AG04450 (cell line): ENCODE measurements at regions not wholly inside any gene's neighbourhood (a gene's known extent, or its start where the extent isn't known, plus 50 kb on each side); places are given as distances from the start of the nearest gene placed in this dataset.

Experiments
- CTCF ChIA-PET: fragments of 300-600, 350-600 bp; formaldehyde crosslinking; extraction: SDS; loops from one replicate; lab custom pipeline; 2022; ENCODE audit warnings: antibody characterized with exemption, inconsistent platforms; lab: Charles Lee
- POLR2A ChIA-PET: fragments of 350-600 bp; formaldehyde crosslinking; extraction: SDS; loops from one replicate; lab custom pipeline; 2021; ENCODE audit warnings: antibody characterized with exemption, inconsistent platforms; lab: Yijun Ruan, JAX
- DNase-seq: peaks from one replicate; pipeline ENCODE4 v3.0.0-alpha.2; 2011; ENCODE audit warnings: low read depth, low spot score
- H3K27ac ChIP-seq: one replicate; pipeline ENCODE4 v1.5.1; 2012; ENCODE audit warnings: low read depth, low read length, control low read depth
- H3K27me3 ChIP-seq: one replicate; pipeline ENCODE4 v1.6.0; 2012; ENCODE audit warnings: low read length; ENCODE audit not compliant: control insufficient read depth, insufficient read depth
- H3K4me3 ChIP-seq: 2 replicates; pipeline ENCODE4 v1.5.1; 2011; ENCODE audit warnings: mild to moderate bottlenecking, low read depth, low read length, control low read depth
- H3K9me3 ChIP-seq: 2 replicates; pipeline ENCODE4 v1.5.1; 2012; ENCODE audit warnings: low read length; ENCODE audit not compliant: control insufficient read depth, insufficient read depth
- TF ChIP-seq, protein P1 (sequence below): IDR thresholded peaks from 2 replicates; pipeline ENCODE4 v1.5.1; 2011; ENCODE audit warnings: low read depth, low read length, control low read depth, inconsistent platforms

DNA sequence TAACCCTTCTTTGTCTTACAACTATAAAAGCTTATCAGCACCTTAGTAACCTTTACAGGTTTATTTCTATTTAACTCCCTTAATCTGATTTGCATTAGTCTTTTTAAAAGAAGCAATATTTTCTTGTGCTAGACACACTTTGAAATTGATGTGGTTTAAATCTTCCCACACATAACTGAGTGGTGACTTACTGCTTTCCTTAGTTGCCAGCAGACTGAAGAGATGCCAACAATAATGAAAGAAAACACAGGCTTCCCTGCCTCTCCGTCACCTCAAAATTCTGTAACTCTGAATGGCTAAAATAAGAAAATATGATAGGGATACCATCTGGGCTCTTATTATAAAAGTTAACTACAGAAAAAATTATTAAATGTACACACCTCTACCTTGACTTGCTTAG lies 196.8 kb downstream of the PTBP2 start:
- no peak for DNase-seq
- ChIA-PET CTCF (no interaction called here), POLR2A (no interaction called here)
- Histone ChIP-seq H3K27me3 (no peaks in the 10 kb centered on the region), H3K9me3 (no peaks in the 10 kb centered on the region), H3K4me3 (no peak overlapping the region), H3K27ac (no peak overlapping the region)
- TF ChIP-seq, protein P1, sequence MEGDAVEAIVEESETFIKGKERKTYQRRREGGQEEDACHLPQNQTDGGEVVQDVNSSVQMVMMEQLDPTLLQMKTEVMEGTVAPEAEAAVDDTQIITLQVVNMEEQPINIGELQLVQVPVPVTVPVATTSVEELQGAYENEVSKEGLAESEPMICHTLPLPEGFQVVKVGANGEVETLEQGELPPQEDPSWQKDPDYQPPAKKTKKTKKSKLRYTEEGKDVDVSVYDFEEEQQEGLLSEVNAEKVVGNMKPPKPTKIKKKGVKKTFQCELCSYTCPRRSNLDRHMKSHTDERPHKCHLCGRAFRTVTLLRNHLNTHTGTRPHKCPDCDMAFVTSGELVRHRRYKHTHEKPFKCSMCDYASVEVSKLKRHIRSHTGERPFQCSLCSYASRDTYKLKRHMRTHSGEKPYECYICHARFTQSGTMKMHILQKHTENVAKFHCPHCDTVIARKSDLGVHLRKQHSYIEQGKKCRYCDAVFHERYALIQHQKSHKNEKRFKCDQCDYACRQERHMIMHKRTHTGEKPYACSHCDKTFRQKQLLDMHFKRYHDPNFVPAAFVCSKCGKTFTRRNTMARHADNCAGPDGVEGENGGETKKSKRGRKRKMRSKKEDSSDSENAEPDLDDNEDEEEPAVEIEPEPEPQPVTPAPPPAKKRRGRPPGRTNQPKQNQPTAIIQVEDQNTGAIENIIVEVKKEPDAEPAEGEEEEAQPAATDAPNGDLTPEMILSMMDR: no peak

DNA sequence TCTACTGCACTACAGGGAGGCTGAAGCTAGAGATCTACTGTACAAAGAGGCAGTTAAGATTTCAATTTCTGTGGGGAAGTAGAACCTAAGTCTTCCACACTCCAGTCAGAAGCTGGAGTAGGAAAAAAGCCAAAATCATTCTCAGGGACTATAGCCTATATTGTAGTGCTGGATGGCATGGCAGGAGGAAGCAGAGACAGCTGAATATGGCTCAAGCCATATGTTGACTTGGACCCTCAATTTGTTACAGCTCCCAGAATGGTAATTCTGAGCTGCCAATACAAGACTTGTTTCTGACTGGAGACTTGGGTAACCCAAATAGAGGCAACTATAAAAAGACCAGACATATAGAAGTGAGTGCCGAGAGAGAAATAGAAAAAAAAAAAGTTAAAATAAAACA lies 200.6 kb downstream of the PTBP2 start:
- ChIA-PET POLR2A (no interaction called here), CTCF (no interaction called here)
- DNase-seq: no peak
- no peak overlapping the region for H3K27ac ChIP-seq
- no peaks in the 10 kb centered on the region for H3K9me3 ChIP-seq
- H3K27me3 ChIP-seq: no peaks in the 10 kb centered on the region
- no peak overlapping the region for H3K4me3 ChIP-seq
- TF ChIP-seq, protein P1: no peak

DNA sequence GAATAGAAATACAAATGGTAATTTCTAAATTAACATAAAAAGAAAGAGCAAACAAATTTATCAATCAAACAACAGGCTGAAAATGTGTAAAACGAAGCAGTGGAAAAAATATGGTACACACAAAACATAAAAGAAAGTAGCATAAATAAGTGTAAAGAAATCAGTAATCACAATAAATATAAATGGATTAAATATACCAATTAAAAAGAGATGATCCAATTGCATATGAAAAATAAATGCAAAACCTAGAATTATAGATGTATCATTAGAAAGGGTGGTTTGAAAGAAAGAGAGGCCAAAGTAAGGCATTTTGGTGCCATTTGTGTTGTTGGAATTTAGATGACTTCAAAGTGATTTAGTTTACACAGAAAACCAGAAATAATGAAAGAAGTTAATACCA lies 202.2 kb downstream of the PTBP2 start:
- H3K27ac ChIP-seq: no peak overlapping the region
- CTCF ChIA-PET: no interaction called here
- no peak for DNase-seq
- no peaks in the 10 kb centered on the region for H3K27me3 ChIP-seq
- no peaks in the 10 kb centered on the region for H3K9me3 ChIP-seq
- POLR2A ChIA-PET: no interaction called here
- no peak overlapping the region for H3K4me3 ChIP-seq
- TF ChIP-seq, protein P1: no peak

DNA sequence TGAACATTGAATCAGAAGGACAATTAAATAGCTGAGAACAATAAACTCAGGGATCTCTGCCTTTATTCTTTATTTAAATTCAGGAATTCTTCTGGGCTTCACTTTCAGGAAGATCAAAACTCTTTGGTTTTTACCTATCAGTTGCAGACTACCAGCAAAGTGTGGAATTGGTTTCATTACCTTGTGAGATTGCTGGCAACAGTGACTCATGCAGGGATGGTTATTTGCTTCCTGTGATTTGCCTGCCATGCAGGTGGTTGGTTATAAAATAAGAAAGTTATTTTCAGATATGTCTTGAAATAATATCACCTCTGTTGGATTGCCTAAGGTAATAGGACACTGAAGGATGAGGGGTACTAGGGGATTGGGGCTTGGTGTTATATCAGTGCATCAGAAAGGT lies 204.6 kb downstream of the PTBP2 start:
- H3K27me3 ChIP-seq: no peaks in the 10 kb centered on the region
- no peak overlapping the region for H3K4me3 ChIP-seq
- no peak overlapping the region for H3K27ac ChIP-seq
- H3K9me3 ChIP-seq: no peaks in the 10 kb centered on the region
- ChIA-PET CTCF (no interaction called here), POLR2A (no interaction called here)
- no peak for DNase-seq
- TF ChIP-seq, protein P1: no peak

DNA sequence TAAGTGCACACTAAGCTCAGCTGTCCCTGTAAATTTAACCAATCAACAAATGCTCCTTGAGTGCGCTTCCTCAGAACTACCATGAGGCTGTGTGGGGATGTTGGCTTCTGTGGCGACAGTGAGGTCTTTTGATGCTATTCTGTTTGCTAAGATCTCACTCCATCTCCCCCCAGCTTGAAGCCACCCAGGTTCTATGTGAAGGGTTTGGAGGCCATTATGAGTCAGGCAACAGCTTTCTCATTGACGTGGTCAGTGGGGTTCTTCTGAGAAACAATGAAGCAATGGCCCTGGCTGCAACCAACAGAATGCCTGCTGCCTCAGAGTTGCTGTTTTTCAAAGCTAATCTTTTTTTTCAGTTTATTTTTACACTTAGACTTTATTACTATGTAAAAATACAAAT lies 205.5 kb downstream of the PTBP2 start:
- DNase-seq: peak; percentile 23
- TF ChIP-seq, protein P1: no peak
- no peaks in the 10 kb centered on the region for H3K27me3 ChIP-seq
- no peak overlapping the region for H3K4me3 ChIP-seq
- no peaks in the 10 kb centered on the region for H3K9me3 ChIP-seq
- ChIA-PET CTCF (no interaction called here), POLR2A (no interaction called here)
- H3K27ac ChIP-seq: no peak overlapping the region
